ENCODE measurements at regions not wholly inside any gene's neighbourhood (a gene's known extent, or its start where the extent isn't known, plus 50 kb on each side); places are given as distances from the start of the nearest gene placed in this dataset.

GRCh38 chr14:22039938-22040780, 366.5 kb upstream of the OR4E1 start:
- no peak for DNase-seq (ENCODE audit: low read depth)

- no peak for DNase-seq (ENCODE audit: low read depth)
These were observed 363.1 kb upstream of the OR4E1 start for GRCh38 chr14:22036541-22037239.

GRCh38 chr14:22026527-22026926, 352.9 kb upstream of the OR4E1 start:
- no peak for DNase-seq (ENCODE audit: low read depth)

- DNase-seq (ENCODE audit: low read depth), result no peak
These were observed 352.3 kb upstream of the OR4E1 start for GRCh38 chr14:22025879-22026278.

GRCh38 chr14:22024137-22024536, 350.5 kb upstream of the OR4E1 start:
- DNase-seq (ENCODE audit: low read depth), result no peak

GRCh38 chr14:22018890-22019289, 345.3 kb upstream of the OR4E1 start:
- no peak for DNase-seq (ENCODE audit: low read depth)

- DNase-seq (ENCODE audit: low read depth), result no peak
These were observed 338.8 kb upstream of the OR4E1 start for GRCh38 chr14:22012452-22012851.

- DNase-seq (ENCODE audit: low read depth), result no peak
These were observed 337.6 kb upstream of the OR4E1 start for GRCh38 chr14:22011253-22011642.

- no peak for DNase-seq (ENCODE audit: low read depth)
These were observed 337.1 kb upstream of the OR4E1 start for GRCh38 chr14:22010545-22011252.

GRCh38 chr14:22008766-22009165, 335.1 kb upstream of the OR4E1 start:
- DNase-seq (ENCODE audit: low read depth), result no peak

- DNase-seq (ENCODE audit: low read depth), result no peak
These were observed 334.3 kb upstream of the OR4E1 start for GRCh38 chr14:22007784-22008412.

GRCh38 chr14:22007363-22007762, 333.7 kb upstream of the OR4E1 start:
- DNase-seq (ENCODE audit: low read depth), result no peak

- DNase-seq (ENCODE audit: low read depth), result no peak
These were observed 329.8 kb upstream of the OR4E1 start for GRCh38 chr14:22003461-22003860.

- DNase-seq (ENCODE audit: low read depth), result peak; percentile 48
These were observed 329.3 kb upstream of the OR4E1 start for GRCh38 chr14:22002860-22003284.

GRCh38 chr14:21999402-21999801, 325.8 kb upstream of the OR4E1 start:
- DNase-seq (ENCODE audit: low read depth), result no peak

- DNase-seq (ENCODE audit: low read depth), result no peak
These were observed 323.7 kb upstream of the OR4E1 start for GRCh38 chr14:21997300-21997699.

GRCh38 chr14:21995332-21995731, 321.7 kb upstream of the OR4E1 start:
- no peak for DNase-seq (ENCODE audit: low read depth)

- DNase-seq (ENCODE audit: low read depth), result no peak
These were observed 320.2 kb upstream of the OR4E1 start for GRCh38 chr14:21993837-21994236.

GRCh38 chr14:21993070-21993469, 319.5 kb upstream of the OR4E1 start:
- no peak for DNase-seq (ENCODE audit: low read depth)

GRCh38 chr14:21991130-21991529, 317.5 kb upstream of the OR4E1 start:
- DNase-seq (ENCODE audit: low read depth), result no peak

- no peak for DNase-seq (ENCODE audit: low read depth)
These were observed 316.5 kb upstream of the OR4E1 start for GRCh38 chr14:21990116-21990515.

GRCh38 chr14:21989090-21989489, 315.5 kb upstream of the OR4E1 start:
- no peak for DNase-seq (ENCODE audit: low read depth)
